Choroid plexus epithelial cell (primary cell): ENCODE measurements at regions not wholly inside any gene's neighbourhood (a gene's known extent, or its start where the extent isn't known, plus 50 kb on each side); places are given as distances from the start of the nearest gene placed in this dataset.

ENCODE experiments used
- DNase-seq: peaks from one replicate; pipeline ENCODE4 v3.0.0-alpha.2; 2010; ENCODE audit warnings: low read depth
- H3K4me3 ChIP-seq: 2 replicates; pipeline ENCODE4 v1.5.1; 2011; ENCODE audit warnings: low read depth, mild to moderate bottlenecking, control low read depth, low read length, moderate library complexity
- TF ChIP-seq, protein P1 (sequence below): conservative IDR thresholded peaks from 2 replicates; pipeline ENCODE4 v1.5.1; 2011; ENCODE audit warnings: low read depth, mild to moderate bottlenecking, control low read depth, inconsistent platforms, low read length, moderate library complexity

DNA sequence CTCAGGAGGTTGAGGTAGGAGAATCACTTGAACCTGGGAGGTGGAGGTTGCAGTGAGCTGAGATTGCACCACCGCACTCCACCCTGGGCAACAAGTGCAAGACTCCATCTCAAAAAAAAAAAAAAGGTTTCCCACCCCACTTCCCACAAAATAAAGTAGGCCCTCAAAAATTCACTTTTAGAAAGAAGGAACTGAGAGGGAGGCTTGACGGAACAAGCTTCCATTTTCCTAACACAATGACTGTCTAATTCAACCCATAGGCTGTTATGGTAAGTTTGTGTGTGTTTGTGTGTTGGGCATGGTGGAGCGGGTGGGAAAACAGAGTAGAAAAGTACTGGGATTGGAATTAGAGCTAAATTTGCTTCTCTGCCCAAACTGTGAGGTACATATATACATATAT is 98.4 kb upstream of the MAN1A1 start:
- TF ChIP-seq, protein P1, sequence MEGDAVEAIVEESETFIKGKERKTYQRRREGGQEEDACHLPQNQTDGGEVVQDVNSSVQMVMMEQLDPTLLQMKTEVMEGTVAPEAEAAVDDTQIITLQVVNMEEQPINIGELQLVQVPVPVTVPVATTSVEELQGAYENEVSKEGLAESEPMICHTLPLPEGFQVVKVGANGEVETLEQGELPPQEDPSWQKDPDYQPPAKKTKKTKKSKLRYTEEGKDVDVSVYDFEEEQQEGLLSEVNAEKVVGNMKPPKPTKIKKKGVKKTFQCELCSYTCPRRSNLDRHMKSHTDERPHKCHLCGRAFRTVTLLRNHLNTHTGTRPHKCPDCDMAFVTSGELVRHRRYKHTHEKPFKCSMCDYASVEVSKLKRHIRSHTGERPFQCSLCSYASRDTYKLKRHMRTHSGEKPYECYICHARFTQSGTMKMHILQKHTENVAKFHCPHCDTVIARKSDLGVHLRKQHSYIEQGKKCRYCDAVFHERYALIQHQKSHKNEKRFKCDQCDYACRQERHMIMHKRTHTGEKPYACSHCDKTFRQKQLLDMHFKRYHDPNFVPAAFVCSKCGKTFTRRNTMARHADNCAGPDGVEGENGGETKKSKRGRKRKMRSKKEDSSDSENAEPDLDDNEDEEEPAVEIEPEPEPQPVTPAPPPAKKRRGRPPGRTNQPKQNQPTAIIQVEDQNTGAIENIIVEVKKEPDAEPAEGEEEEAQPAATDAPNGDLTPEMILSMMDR, result no peak
- DNase-seq, result no peak
- no peak overlapping the region for H3K4me3 ChIP-seq

DNA sequence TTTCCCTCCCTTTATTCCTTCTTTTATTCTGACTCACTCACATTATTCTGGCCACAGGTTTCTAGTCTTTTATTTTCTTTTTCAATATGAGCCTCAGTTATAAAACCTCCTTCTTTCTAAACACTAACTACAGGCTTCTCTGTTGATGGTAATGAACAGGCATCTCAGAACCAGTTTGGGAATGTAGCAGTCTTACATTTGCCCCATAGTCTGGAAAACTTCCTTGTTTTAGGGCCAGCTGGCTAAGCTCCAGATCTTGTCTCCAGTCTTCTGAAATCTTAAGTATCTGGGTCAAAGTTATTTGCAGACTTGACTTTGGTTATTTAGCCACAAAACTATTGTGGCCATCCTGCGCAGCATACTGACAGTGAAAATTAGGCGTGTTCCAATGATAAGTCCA is 97.0 kb upstream of the MAN1A1 start:
- no peak overlapping the region for H3K4me3 ChIP-seq
- DNase-seq, result peak; percentile 94
- TF ChIP-seq, protein P1, result no peak

DNA sequence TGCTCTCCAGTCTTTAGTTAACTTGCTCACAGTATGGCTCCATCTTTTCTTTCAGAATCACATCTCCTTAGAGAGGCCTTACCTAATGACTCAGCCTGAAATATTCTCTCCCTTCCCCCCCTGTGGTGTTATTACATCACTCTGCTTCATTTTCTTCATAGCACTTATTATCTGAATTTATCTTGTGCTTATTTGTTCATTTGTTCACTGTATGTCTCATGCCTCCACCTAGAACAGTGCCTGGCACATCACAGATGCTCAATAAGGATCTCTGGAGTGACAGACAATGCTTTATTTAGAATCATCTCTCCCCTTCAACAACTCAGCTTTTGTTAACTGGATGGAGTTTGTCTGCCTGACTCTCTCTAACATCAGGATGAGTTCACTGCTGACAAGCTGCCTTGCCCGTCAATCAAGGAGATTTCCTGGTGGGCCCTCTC is 96.6 kb upstream of the MAN1A1 start:
- peak; percentile 95 for DNase-seq
- TF ChIP-seq, protein P1, result no peak
- H3K4me3 ChIP-seq, result no peak overlapping the region

DNA sequence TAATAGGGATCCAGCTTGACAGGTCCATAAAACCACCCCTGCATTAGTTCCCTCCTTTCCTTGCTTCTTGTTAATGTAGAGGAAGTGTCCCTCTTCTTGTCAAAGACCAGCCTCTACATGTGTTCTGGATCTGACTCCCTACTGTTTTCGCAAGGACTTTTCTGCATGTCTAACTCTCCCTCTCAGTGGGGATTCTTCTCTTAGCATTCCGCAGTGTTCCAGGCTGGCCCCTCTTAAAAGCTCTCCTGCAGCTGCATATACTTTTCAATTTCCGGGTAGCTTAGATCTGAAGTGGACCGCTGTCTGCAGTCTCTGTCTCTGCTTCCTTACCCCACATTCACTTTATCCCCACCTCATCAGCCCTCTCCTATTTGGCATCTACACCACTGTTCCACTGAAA is 96.1 kb upstream of the MAN1A1 start:
- peak; percentile 83 for DNase-seq
- TF ChIP-seq, protein P1, result no peak
- no peak overlapping the region for H3K4me3 ChIP-seq

DNA sequence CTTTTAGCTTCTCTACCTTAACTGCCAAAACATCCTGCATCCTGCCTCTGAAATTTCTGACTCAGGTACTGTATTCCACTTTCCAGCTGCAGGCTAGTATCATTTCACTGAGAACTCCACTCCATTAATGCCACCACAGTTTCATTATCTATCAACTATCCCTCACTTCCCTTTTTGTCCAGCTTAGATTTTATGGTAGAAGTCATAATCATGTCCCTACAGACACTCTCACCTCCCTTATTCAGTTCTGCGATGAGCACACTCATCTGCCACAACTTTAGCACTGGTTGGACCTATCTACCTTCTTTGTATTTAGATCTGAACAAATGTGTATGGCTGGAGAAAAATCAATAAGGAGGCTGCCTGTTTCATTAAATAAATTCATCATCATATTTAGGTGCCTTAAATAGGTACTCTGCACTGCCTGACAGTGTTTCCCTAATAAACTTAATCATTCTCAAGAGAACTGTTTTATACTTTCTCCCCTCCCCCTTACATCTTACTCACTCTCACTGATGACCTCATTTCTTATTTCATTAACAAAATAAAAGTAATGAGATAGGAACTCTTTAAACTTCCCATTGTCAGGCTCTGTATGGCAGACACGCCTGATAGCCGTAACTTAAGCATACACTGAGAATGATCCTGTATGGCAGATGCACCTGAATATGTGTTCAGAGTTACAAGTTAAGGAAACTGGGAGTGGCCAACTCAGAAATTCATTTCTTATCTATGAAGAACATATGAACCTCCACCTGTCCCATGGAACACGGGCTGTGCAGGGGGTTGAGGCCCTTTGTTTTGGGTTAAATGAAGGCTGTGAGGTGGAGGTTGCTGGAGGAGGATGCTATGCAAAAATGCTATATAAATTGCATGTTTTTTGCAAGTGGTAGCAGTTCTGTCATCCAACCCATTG is 95.3 kb upstream of the MAN1A1 start:
- no peak for DNase-seq
- no peak overlapping the region for H3K4me3 ChIP-seq
- TF ChIP-seq, protein P1, result no peak

DNA sequence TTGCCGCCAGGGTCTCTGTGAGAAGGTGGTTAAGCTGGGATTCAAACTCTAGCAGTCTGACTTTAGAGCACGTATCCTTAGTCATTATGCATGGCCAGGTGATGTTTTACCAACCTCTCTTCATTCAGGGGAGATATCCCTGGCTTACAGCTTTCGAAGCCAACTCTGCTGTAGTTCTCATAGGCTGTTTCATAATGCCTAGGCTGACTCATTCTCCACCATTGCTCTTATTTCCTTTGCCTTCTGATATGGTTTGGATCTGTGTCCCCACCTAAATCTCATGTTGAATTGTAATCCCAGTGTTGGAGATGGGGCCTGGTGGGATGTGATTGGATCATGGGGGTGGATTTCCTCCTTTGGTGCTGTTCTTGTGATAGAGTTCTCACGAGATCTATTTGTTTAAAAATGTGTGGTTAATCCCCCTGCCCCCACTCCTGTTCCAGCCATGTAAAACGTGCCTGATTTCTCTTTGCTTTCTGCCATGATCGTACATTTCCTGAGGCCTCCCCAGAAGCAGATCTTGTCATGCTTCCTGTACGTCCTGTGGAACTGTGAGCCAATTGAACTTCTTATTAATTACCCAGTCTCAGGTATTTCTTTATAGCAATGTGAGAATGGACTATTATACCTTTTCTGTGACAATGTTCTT is 94.6 kb upstream of the MAN1A1 start:
- TF ChIP-seq, protein P1, result no peak
- DNase-seq, result peak; percentile 62
- H3K4me3 ChIP-seq, result no peak overlapping the region
